Activated CD8-positive, alpha-beta T cell treated with anti-CD3 and anti-CD28 coated beads for 36 hours (primary cell): ENCODE measurements at regions not wholly inside any gene's neighbourhood (a gene's known extent, or its start where the extent isn't known, plus 50 kb on each side); places are given as distances from the start of the nearest gene placed in this dataset.
A peak's percentile ranks its signal among the peaks of the same experiment; 100 is the strongest.

Experiments used
- ATAC-seq: fragments of 200-7000 bp; cut with Tn5 transposase; one replicate; pipeline ENCODE4 v1.10.0; 2021; ENCODE audit warnings: mild to moderate bottlenecking, moderate library complexity
- CTCF ChIA-PET: fragments of 350-600 bp; sonication (Branson Sonifier 250); formaldehyde crosslinking; loops from one replicate; lab custom pipeline; 2021; ENCODE audit warnings: antibody characterized with exemption; lab: Charles Lee
- POLR2A ChIA-PET: fragments of 350-600 bp; sonication (Branson Sonifier 250); formaldehyde crosslinking; loops from one replicate; lab custom pipeline; 2021; ENCODE audit warnings: antibody characterized with exemption; lab: Charles Lee
- DNase-seq: peaks from one replicate; pipeline ENCODE4 v3.0.0-alpha.2; 2020
- H3K27ac Mint-ChIP-seq: one replicate; pipeline ENCODE4 v1.8.0; 2021; ENCODE audit warnings: mild to moderate bottlenecking, mixed read lengths
- H3K27me3 Mint-ChIP-seq: one replicate; pipeline ENCODE4 v1.8.0; 2021; ENCODE audit warnings: mixed read lengths
- H3K36me3 Mint-ChIP-seq: one replicate; pipeline ENCODE4 v1.8.0; 2021; ENCODE audit warnings: low read depth, mixed read lengths
- H3K4me1 Mint-ChIP-seq: one replicate; pipeline ENCODE4 v1.8.0; 2021; ENCODE audit warnings: low read depth, mixed read lengths
- H3K4me3 Mint-ChIP-seq: one replicate; pipeline ENCODE4 v1.8.0; 2021; ENCODE audit warnings: mild to moderate bottlenecking, moderate library complexity, mixed read lengths
- H3K9me3 Mint-ChIP-seq: one replicate; pipeline ENCODE4 v1.8.0; 2021; ENCODE audit warnings: mixed read lengths
- intact Hi-C: fragments of 100-400 bp; cut with micrococcal nuclease; formaldehyde crosslinking; loops from one replicate; pipeline ENCODE4 v1.10.0; 2022
- TF ChIP-seq, protein P1 (sequence below): fragments of 200-600 bp; IDR thresholded peaks from one replicate; pipeline ENCODE4 v1.8.0; 2022; ENCODE audit warnings: antibody characterized with exemption, mild to moderate bottlenecking

DNA sequence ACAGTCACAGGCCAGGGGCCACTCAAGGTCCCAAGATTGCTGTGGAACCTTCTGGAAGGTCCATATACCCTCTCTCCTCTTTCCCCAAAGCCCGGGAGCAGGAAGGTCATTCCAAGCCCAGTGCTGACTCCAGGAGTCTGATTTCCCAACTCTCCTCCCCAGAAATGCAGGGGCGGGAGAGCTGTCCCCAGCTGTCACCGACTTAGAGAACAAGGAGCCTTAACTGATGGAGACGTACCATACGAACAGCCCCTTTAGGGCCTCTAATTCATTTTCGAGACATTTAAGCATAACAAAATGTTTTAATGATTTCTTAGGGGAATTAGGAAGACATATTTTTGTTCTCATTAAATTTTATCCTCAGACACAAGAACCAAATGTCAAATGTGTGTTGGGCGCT is 99.2 kb downstream of the PHETA1 start:
- peaks cover 4% of the 10 kb centered on the region for H3K27me3 Mint-ChIP-seq
- no peak overlapping the region for H3K27ac Mint-ChIP-seq
- ChIA-PET POLR2A (interaction anchor here (0.6 kb wide), 1 partner anchor 135 kb away, joined by 3 read pairs; no protein-coding TSS in a partner anchor), CTCF (interaction anchor here (1.2 to 3.7 kb wide), 2 partner anchors 30 to 42 kb away, joined by 3 to 23 read pairs; no protein-coding TSS in a partner anchor)
- H3K36me3 Mint-ChIP-seq, result no peaks in the 10 kb centered on the region
- TF ChIP-seq, protein P1, sequence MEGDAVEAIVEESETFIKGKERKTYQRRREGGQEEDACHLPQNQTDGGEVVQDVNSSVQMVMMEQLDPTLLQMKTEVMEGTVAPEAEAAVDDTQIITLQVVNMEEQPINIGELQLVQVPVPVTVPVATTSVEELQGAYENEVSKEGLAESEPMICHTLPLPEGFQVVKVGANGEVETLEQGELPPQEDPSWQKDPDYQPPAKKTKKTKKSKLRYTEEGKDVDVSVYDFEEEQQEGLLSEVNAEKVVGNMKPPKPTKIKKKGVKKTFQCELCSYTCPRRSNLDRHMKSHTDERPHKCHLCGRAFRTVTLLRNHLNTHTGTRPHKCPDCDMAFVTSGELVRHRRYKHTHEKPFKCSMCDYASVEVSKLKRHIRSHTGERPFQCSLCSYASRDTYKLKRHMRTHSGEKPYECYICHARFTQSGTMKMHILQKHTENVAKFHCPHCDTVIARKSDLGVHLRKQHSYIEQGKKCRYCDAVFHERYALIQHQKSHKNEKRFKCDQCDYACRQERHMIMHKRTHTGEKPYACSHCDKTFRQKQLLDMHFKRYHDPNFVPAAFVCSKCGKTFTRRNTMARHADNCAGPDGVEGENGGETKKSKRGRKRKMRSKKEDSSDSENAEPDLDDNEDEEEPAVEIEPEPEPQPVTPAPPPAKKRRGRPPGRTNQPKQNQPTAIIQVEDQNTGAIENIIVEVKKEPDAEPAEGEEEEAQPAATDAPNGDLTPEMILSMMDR, result no peak
- ATAC-seq (no peak), DNase-seq (no peak)
- H3K4me3 Mint-ChIP-seq, result no peak overlapping the region
- intact Hi-C loops, result no loop called here
- H3K9me3 Mint-ChIP-seq, result no peaks in the 10 kb centered on the region
- no peaks in the 10 kb centered on the region for H3K4me1 Mint-ChIP-seq

DNA sequence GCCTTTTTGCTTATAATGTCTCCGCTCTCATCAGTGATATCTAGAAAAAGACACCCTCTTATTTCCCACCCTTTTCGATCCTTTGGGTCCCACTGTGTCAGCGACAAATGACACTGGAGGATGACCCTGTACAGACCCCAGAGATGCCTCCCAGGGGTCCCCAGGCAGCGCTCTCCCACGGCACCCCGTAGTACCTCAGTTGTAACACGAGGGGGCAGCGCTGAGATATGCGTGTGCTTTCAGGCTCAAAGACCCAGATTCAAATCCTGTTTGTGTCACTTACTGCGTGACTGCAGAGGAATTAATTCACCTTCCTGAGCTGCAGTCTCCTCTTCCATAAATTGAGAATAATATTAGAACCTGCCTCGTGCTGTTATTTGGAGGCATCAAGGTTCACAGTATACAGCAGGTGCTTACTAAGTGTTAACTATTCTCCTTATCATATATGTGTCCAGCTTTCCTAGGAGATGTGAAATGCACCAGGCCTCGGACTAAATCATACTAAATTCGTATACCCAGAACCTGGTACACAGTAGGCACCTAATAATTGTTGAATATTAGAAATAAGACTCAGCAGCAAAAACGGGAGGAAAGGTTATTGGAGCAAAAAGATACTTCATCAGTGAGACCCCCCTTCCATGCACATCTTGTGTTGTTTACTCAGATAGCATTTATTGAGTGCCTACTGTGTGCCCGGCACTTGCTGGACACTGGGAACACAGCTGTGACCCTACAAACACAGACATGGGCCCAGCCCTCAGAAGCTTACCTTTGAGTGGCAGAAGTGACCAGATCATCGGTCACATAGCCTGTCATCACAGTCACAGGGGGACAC is 99.9 kb downstream of the PHETA1 start:
- CTCF ChIA-PET, result interaction anchor here (1.2 to 3.7 kb wide), 3 partner anchors 31 to 187 kb away, joined by 3 to 23 read pairs (median 3); no protein-coding TSS in a partner anchor
- H3K4me1 Mint-ChIP-seq, result no peaks in the 10 kb centered on the region
- no peaks in the 10 kb centered on the region for H3K36me3 Mint-ChIP-seq
- H3K27ac Mint-ChIP-seq, result no peak overlapping the region
- TF ChIP-seq, protein P1, result peak; percentile 79
- intact Hi-C loops, result no loop called here
- no peak overlapping the region for H3K4me3 Mint-ChIP-seq
- ATAC-seq (peak; percentile 58), DNase-seq (peak; percentile 44)
- H3K27me3 Mint-ChIP-seq, result peaks cover 4% of the 10 kb centered on the region
- no peaks in the 10 kb centered on the region for H3K9me3 Mint-ChIP-seq
- POLR2A ChIA-PET, result interaction anchor here (0.6 kb wide), 1 partner anchor 134 kb away, joined by 3 read pairs; no protein-coding TSS in a partner anchor

DNA sequence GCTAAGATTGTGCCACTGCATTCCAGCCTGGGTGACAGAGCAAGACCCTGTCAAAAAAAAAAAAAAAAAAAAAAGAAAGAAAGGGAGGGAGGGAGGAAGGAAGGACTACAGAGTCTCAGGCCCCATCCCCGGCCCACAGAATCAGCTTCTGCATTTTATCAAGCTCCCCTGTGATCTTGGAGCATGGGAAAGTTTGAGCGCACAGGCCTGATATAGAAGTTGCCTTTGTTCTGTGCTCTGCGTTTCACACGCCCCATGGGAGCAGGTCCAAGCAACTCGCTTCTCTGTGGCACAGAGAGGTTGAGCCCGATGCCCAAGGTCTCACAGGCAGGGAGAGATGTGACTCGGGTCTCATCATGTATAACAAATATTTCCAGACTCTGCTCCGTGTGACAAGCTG is 101.8 kb downstream of the PHETA1 start:
- Mint-ChIP-seq H3K27me3 (peaks cover 4% of the 10 kb centered on the region), H3K27ac (no peak overlapping the region), H3K4me3 (no peak overlapping the region), H3K9me3 (no peaks in the 10 kb centered on the region), H3K4me1 (no peaks in the 10 kb centered on the region), H3K36me3 (no peaks in the 10 kb centered on the region)
- CTCF ChIA-PET, result interaction anchor here (0.5 to 3.7 kb wide), 6 partner anchors 11 to 330 kb away, joined by 3 to 23 read pairs (median 4); no protein-coding TSS in a partner anchor
- TF ChIP-seq, protein P1, result no peak
- ATAC-seq (no peak), DNase-seq (no peak)
- intact Hi-C loops, result no loop called here
- POLR2A ChIA-PET, result no interaction called here

GRCh38 chr12:111261911-111262676 is 106.8 kb downstream of the PHETA1 start:
- DNase-seq (no peak), ATAC-seq (no peak)
- Mint-ChIP-seq H3K36me3 (no peaks in the 10 kb centered on the region), H3K27ac (no peak overlapping the region), H3K27me3 (no peaks in the 10 kb centered on the region), H3K9me3 (no peaks in the 10 kb centered on the region), H3K4me3 (no peak overlapping the region), H3K4me1 (no peaks in the 10 kb centered on the region)
- intact Hi-C loops, result no loop called here
- ChIA-PET POLR2A (interaction anchor here (0.8 kb wide), 1 partner anchor 358 kb away, joined by 3 read pairs; no protein-coding TSS in a partner anchor), CTCF (interaction anchor here (1.0 kb wide), 1 partner anchor 12 kb away, joined by 3 read pairs; no protein-coding TSS in a partner anchor)
- TF ChIP-seq, protein P1, result no peak
